ENCODE measurements at regions not wholly inside any gene's neighbourhood (a gene's known extent, or its start where the extent isn't known, plus 50 kb on each side); places are given as distances from the start of the nearest gene placed in this dataset.

DNA sequence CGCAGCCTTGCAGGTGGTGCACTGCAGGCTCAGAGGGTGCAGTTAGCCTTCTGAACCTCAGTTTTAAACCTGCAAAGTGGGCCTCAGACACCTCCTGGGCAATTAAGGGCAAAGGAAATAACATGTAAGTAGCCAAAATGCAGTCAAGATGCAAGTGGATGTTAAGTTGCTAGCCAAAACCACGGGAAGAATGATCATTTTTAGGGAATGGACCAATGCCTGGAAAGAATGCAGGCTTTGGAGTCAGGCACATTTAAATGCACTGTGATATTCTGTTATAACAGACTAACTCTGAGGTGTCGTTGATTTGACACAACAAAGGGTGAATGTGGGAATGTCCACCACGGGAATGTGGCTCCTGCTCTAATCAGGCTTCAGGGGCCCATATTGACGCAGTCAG lies 57.9 kb upstream of the PTGFRN start:
- intact Hi-C loops (cut with micrococcal nuclease) = no loop called here

DNA sequence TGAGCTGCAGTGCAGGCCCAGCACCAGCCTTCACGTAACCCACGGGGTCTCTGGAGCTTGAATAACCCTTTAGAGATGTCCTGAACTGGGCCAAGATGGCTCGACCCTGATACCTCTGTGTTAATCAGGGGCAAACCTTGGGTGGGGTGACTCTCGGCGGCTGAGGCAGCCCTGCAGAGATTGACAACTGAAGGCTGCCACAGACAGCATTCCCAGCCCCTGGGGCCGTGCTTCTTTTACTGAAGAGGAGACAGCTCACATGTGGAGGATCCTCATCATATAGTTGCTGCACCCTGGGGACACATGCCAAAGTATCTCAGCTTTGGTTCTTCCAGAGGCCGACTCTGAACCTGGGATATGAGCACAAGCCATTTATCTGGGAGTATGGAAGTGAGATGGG lies 57.3 kb upstream of the PTGFRN start:
- Histone ChIP-seq H3K27me3 (ENCODE audit: insufficient read depth, low read length) (0 out of 2 replicates have a peak, but pooled peaks cover 3% of the 10 kb centered on the region), H3K9me2 (ENCODE audit: insufficient read depth) (no peaks in the 10 kb centered on the region), H2AFZ (ENCODE audit: low read depth, low read length, poor library complexity, severe bottlenecking) (no peak overlapping the region), H3K36me3 (ENCODE audit: control insufficient read depth in 1 of 2, insufficient read depth in 2 of 2, low read length in 2 of 2) (no peaks in the 10 kb centered on the region), H3K27ac (ENCODE audit: low read depth, low read length) (no peak overlapping the region), H3K9me3 (ENCODE audit: control insufficient read depth in 1 of 2, insufficient read depth in 1 of 2, low read depth in 1 of 2, low read length in 2 of 2) (no peaks in the 10 kb centered on the region), H3K4me1 (ENCODE audit: control insufficient read depth in 1 of 2, insufficient read depth in 2 of 2, low read length in 2 of 2) (peaks cover 16 to 18% of the 10 kb centered on the region in 2 experiments), H3K79me2 (ENCODE audit: insufficient read depth, low read length) (no peaks in the 10 kb centered on the region), H3K4me3 (replicated peaks in 1 of 2; ENCODE audit: low read depth in 1 of 2, low read length in 2 of 2) (no peak overlapping the region), H4K20me1 (ENCODE audit: insufficient read depth) (no peaks in the 10 kb centered on the region), H3K9ac (ENCODE audit: low read length) (no peak overlapping the region), H3K4me2 (ENCODE audit: low read length) (no peak overlapping the region)
- ChIA-PET RAD21 (ENCODE audit: low non-redundant PET in 1 of 2, low total read pairs in 2 of 2, uncharacterized antibody in 2 of 2, unreplicated experiment in 2 of 2) (no interaction called here), CTCF (no interaction called here), POLR2A (no interaction called here)
- TF ChIP-seq, protein P1, sequence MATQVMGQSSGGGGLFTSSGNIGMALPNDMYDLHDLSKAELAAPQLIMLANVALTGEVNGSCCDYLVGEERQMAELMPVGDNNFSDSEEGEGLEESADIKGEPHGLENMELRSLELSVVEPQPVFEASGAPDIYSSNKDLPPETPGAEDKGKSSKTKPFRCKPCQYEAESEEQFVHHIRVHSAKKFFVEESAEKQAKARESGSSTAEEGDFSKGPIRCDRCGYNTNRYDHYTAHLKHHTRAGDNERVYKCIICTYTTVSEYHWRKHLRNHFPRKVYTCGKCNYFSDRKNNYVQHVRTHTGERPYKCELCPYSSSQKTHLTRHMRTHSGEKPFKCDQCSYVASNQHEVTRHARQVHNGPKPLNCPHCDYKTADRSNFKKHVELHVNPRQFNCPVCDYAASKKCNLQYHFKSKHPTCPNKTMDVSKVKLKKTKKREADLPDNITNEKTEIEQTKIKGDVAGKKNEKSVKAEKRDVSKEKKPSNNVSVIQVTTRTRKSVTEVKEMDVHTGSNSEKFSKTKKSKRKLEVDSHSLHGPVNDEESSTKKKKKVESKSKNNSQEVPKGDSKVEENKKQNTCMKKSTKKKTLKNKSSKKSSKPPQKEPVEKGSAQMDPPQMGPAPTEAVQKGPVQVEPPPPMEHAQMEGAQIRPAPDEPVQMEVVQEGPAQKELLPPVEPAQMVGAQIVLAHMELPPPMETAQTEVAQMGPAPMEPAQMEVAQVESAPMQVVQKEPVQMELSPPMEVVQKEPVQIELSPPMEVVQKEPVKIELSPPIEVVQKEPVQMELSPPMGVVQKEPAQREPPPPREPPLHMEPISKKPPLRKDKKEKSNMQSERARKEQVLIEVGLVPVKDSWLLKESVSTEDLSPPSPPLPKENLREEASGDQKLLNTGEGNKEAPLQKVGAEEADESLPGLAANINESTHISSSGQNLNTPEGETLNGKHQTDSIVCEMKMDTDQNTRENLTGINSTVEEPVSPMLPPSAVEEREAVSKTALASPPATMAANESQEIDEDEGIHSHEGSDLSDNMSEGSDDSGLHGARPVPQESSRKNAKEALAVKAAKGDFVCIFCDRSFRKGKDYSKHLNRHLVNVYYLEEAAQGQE (IDR thresholded peaks at IDR 0.05; ENCODE audit: low read depth) = no peak
- no peak for TF ChIP-seq SIN3A (IDR thresholded peaks at IDR 0.05; ENCODE audit: low read depth)
- TF ChIP-seq, protein P2, sequence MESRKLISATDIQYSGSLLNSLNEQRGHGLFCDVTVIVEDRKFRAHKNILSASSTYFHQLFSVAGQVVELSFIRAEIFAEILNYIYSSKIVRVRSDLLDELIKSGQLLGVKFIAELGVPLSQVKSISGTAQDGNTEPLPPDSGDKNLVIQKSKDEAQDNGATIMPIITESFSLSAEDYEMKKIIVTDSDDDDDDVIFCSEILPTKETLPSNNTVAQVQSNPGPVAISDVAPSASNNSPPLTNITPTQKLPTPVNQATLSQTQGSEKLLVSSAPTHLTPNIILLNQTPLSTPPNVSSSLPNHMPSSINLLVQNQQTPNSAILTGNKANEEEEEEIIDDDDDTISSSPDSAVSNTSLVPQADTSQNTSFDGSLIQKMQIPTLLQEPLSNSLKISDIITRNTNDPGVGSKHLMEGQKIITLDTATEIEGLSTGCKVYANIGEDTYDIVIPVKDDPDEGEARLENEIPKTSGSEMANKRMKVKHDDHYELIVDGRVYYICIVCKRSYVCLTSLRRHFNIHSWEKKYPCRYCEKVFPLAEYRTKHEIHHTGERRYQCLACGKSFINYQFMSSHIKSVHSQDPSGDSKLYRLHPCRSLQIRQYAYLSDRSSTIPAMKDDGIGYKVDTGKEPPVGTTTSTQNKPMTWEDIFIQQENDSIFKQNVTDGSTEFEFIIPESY (IDR thresholded peaks at IDR 0.05; ENCODE audit: extremely low read depth, insufficient replicate concordance, low read length) = no peak
- TF ChIP-seq CEBPB (IDR thresholded peaks at IDR 0.05; ENCODE audit: low read depth) = no peak
- TF ChIP-seq FOSL1 (IDR thresholded peaks at IDR 0.05; ENCODE audit: low read depth) = no peak
- TF ChIP-seq EZH2phosphoT487 (IDR thresholded peaks at IDR 0.05; ENCODE audit: borderline replicate concordance) = no peak
- no peak for TF ChIP-seq EGR1 (IDR thresholded peaks at IDR 0.05; ENCODE audit: low read depth)
- TF ChIP-seq, protein P3, sequence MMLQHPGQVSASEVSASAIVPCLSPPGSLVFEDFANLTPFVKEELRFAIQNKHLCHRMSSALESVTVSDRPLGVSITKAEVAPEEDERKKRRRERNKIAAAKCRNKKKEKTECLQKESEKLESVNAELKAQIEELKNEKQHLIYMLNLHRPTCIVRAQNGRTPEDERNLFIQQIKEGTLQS (IDR thresholded peaks at IDR 0.05) = no peak
- TF ChIP-seq SP1 (IDR thresholded peaks at IDR 0.05; ENCODE audit: low read depth) = no peak
- TF ChIP-seq JUND (IDR thresholded peaks at IDR 0.05) = no peak
- TF ChIP-seq YY1 (IDR thresholded peaks at IDR 0.05; ENCODE audit: extremely low read depth, insufficient replicate concordance, low read depth, low read length) = no peak
- DNase-seq (ENCODE audit: low read depth, low spot score) (no peak), ATAC-seq (no peak)
- no TSS peak for BruUV-seq (replicated peaks)
- intact Hi-C loops (cut with micrococcal nuclease) = no loop called here

More for the DNA sequence above, 57.9 kb upstream of the PTGFRN start:
- no peaks in the 10 kb centered on the region for H3K9me3 ChIP-seq (ENCODE audit: control insufficient read depth in 1 of 2, insufficient read depth in 1 of 2, low read depth in 1 of 2, low read length in 2 of 2)
- H3K36me3 ChIP-seq (ENCODE audit: control insufficient read depth in 1 of 2, insufficient read depth in 2 of 2, low read length in 2 of 2) = no peaks in the 10 kb centered on the region
- BruUV-seq (replicated peaks) = no TSS peak
- H3K9me2 ChIP-seq (ENCODE audit: insufficient read depth) = no peaks in the 10 kb centered on the region
- ChIA-PET CTCF (no interaction called here), POLR2A (no interaction called here), RAD21 (ENCODE audit: low non-redundant PET in 1 of 2, low total read pairs in 2 of 2, uncharacterized antibody in 2 of 2, unreplicated experiment in 2 of 2) (no interaction called here)
- H3K4me3 ChIP-seq (replicated peaks in 1 of 2; ENCODE audit: low read depth in 1 of 2, low read length in 2 of 2) = no peak overlapping the region
- 0 out of 2 replicates have a peak, but pooled peaks cover 3% of the 10 kb centered on the region for H3K27me3 ChIP-seq (ENCODE audit: insufficient read depth, low read length)
- DNase-seq (ENCODE audit: low read depth, low spot score) = no peak
- ATAC-seq = no peak
- H2AFZ ChIP-seq (ENCODE audit: low read depth, low read length, poor library complexity, severe bottlenecking) = no peak overlapping the region
- H3K4me2 ChIP-seq (ENCODE audit: low read length) = no peak overlapping the region
- H3K4me1 ChIP-seq (ENCODE audit: control insufficient read depth in 1 of 2, insufficient read depth in 2 of 2, low read length in 2 of 2) = peaks cover 16 to 18% of the 10 kb centered on the region in 2 experiments
- H3K9ac ChIP-seq (ENCODE audit: low read length) = no peak overlapping the region
- no peaks in the 10 kb centered on the region for H4K20me1 ChIP-seq (ENCODE audit: insufficient read depth)
- TF ChIP-seq RAD21 (IDR thresholded peaks at IDR 0.05; ENCODE audit: low read depth) (no peak), POLR2A (IDR thresholded peaks at IDR 0.05; ENCODE audit: borderline replicate concordance, extremely low read depth, insufficient read depth, insufficient read length) (no peak), FOSL1 (IDR thresholded peaks at IDR 0.05; ENCODE audit: low read depth) (no peak), EZH2phosphoT487 (IDR thresholded peaks at IDR 0.05; ENCODE audit: borderline replicate concordance) (no peak), POLR2AphosphoS5 (IDR thresholded peaks at IDR 0.05; ENCODE audit: low read depth, low read length) (no peak)
- TF ChIP-seq, protein P3 (IDR thresholded peaks at IDR 0.05) = no peak
- TF ChIP-seq, protein P4, sequence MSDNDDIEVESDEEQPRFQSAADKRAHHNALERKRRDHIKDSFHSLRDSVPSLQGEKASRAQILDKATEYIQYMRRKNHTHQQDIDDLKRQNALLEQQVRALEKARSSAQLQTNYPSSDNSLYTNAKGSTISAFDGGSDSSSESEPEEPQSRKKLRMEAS (IDR thresholded peaks at IDR 0.05) = no peak
- no peaks in the 10 kb centered on the region for H3K79me2 ChIP-seq (ENCODE audit: insufficient read depth, low read length)
- no peak overlapping the region for H3K27ac ChIP-seq (ENCODE audit: low read depth, low read length)
